Panc1 (cell line): ENCODE measurements at regions not wholly inside any gene's neighbourhood (a gene's known extent, or its start where the extent isn't known, plus 50 kb on each side); places are given as distances from the start of the nearest gene placed in this dataset.

Source experiments
- ATAC-seq: fragments of 200-7000 bp; cut with Tn5 transposase; 2 replicates; pipeline ENCODE4 v1.9.1; 2020; ENCODE audit warnings: mild to moderate bottlenecking, moderate library complexity
- BruUV-seq: library from RNA; stranded (reverse); fragments of 400-500 nt; replicated peaks from 2 replicates; lab custom pipeline; 2021; lab: Mats Ljungman, UMichigan
- CTCF ChIA-PET: fragments of 300-600 bp; sonication (Branson Sonifier 250); formaldehyde crosslinking; loops from one replicate; lab custom pipeline; 2022; ENCODE audit warnings: antibody characterized with exemption; lab: Charles Lee
- POLR2A ChIA-PET: fragments of 300-600 bp; sonication (Branson Sonifier 250); formaldehyde crosslinking; loops from one replicate; lab custom pipeline; 2022; ENCODE audit warnings: antibody characterized with exemption; lab: Charles Lee
- DNase-seq: peaks from one replicate; pipeline ENCODE4 v3.0.0-alpha.2; 2010; ENCODE audit warnings: low read depth, low spot score
- H3K27ac ChIP-seq: 2 replicates; pipeline ENCODE4 v1.5.1; 2011; ENCODE audit warnings: mild to moderate bottlenecking, low read length, inconsistent platforms
- H3K27me3 ChIP-seq: fragments of 200-500 bp; sonication (Bioruptor generic); 2 replicates; pipeline ENCODE4 v1.6.0; 2014; ENCODE audit warnings: low read length, inconsistent platforms; ENCODE audit not compliant: control insufficient read depth, insufficient read depth
- H3K36me3 ChIP-seq: fragments of 200-500 bp; sonication (Bioruptor generic); 2 replicates; pipeline ENCODE4 v1.5.1; 2014; ENCODE audit warnings: inconsistent platforms, mild to moderate bottlenecking, low read length, moderate library complexity; ENCODE audit not compliant: control insufficient read depth, insufficient read depth
- H3K4me1 ChIP-seq: 2 replicates; pipeline ENCODE4 v1.5.1; 2011; ENCODE audit warnings: inconsistent platforms, mild to moderate bottlenecking, low read length, moderate library complexity; ENCODE audit not compliant: control insufficient read depth, insufficient read depth
- H3K4me3 ChIP-seq, 2 experiments: 2 replicates each; pipeline ENCODE4 v1.5.1; 2011 to 2012; ENCODE audit warnings: low read depth in 2 of 2, low read length in 2 of 2, mild to moderate bottlenecking in 2 of 2, inconsistent platforms in 1 of 2, moderate library complexity in 1 of 2
- H3K9me3 ChIP-seq: fragments of 200-500 bp; sonication (Bioruptor generic); 2 replicates; pipeline ENCODE4 v1.5.1; 2014; ENCODE audit warnings: low read depth, mild to moderate bottlenecking, inconsistent platforms, low read length, moderate library complexity; ENCODE audit not compliant: control insufficient read depth, insufficient read depth
- CTCF ChIP-seq: fragments of 450-650 bp; IDR thresholded peaks from 2 replicates; pipeline ENCODE4 v1.5.1; 2017; ENCODE audit warnings: mild to moderate bottlenecking
- POLR2AphosphoS5 ChIP-seq: IDR thresholded peaks from 2 replicates; pipeline ENCODE4 v1.6.1; 2012; ENCODE audit warnings: mild to moderate bottlenecking, low read depth, low read length, moderate library complexity
- SIN3A ChIP-seq: IDR thresholded peaks from 2 replicates; pipeline ENCODE4 v1.6.1; 2012; ENCODE audit warnings: low read depth, mild to moderate bottlenecking, low read length, moderate library complexity, borderline replicate concordance; ENCODE audit not compliant: insufficient read depth
- TCF7L2 ChIP-seq: IDR thresholded peaks from 2 replicates; pipeline ENCODE4 v1.6.1; 2011; ENCODE audit warnings: mild to moderate bottlenecking, low read depth, low read length, inconsistent platforms
- in situ Hi-C: cut with HindIII; loops from 2 replicates; pipeline ENCODE4 v1.10.0; 2016; ENCODE audit warnings: low sequenced_read_pairs, low pct_unique_long_range_greater_than_20kb
- intact Hi-C: fragments of 100-400 bp; cut with micrococcal nuclease; formaldehyde crosslinking; loops from one replicate; pipeline ENCODE4 v1.10.0; 2022; ENCODE audit not compliant: unreplicated experiment
- TF ChIP-seq, protein P1 (sequence below), 2 experiments: IDR thresholded peaks; 2 replicates each; pipeline ENCODE4 v1.6.1; 2011 to 2012; ENCODE audit warnings: low read depth in 2 of 2, control low read depth in 1 of 2, low read length in 1 of 2, mild to moderate bottlenecking in 1 of 2, moderate library complexity in 1 of 2; ENCODE audit not compliant: insufficient read depth in 1 of 2

- in situ Hi-C loops: no loop called here
- CTCF ChIA-PET: no interaction called here
These were observed 405.6 kb downstream of the GXYLT1 start for GRCh38 chr12:41739066-41739465.

GRCh38 chr12:41737423-41737822 lies 407.3 kb downstream of the GXYLT1 start:
- H3K9me3 ChIP-seq: no peaks in the 10 kb centered on the region
- BruUV-seq: no TSS peak
- no peak overlapping the region for H3K27ac ChIP-seq
- intact Hi-C loops (no loop called here), in situ Hi-C loops (no loop called here)
- ChIA-PET CTCF (no interaction called here), POLR2A (no interaction called here)
- no peak overlapping the region for H3K4me3 ChIP-seq
- ATAC-seq: no peak
- H3K4me1 ChIP-seq: no peaks in the 10 kb centered on the region
- H3K36me3 ChIP-seq: no peaks in the 10 kb centered on the region
- DNase-seq: no peak
- no peaks in the 10 kb centered on the region for H3K27me3 ChIP-seq
- TF ChIP-seq SIN3A (no peak), CTCF (no peak), TCF7L2 (no peak), POLR2AphosphoS5 (no peak)
- TF ChIP-seq, protein P1, sequence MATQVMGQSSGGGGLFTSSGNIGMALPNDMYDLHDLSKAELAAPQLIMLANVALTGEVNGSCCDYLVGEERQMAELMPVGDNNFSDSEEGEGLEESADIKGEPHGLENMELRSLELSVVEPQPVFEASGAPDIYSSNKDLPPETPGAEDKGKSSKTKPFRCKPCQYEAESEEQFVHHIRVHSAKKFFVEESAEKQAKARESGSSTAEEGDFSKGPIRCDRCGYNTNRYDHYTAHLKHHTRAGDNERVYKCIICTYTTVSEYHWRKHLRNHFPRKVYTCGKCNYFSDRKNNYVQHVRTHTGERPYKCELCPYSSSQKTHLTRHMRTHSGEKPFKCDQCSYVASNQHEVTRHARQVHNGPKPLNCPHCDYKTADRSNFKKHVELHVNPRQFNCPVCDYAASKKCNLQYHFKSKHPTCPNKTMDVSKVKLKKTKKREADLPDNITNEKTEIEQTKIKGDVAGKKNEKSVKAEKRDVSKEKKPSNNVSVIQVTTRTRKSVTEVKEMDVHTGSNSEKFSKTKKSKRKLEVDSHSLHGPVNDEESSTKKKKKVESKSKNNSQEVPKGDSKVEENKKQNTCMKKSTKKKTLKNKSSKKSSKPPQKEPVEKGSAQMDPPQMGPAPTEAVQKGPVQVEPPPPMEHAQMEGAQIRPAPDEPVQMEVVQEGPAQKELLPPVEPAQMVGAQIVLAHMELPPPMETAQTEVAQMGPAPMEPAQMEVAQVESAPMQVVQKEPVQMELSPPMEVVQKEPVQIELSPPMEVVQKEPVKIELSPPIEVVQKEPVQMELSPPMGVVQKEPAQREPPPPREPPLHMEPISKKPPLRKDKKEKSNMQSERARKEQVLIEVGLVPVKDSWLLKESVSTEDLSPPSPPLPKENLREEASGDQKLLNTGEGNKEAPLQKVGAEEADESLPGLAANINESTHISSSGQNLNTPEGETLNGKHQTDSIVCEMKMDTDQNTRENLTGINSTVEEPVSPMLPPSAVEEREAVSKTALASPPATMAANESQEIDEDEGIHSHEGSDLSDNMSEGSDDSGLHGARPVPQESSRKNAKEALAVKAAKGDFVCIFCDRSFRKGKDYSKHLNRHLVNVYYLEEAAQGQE (IDR thresholded peaks at IDR 0.05; ENCODE audit: insufficient read depth in 1 of 2, low read depth in 2 of 2, low read length in 1 of 2): no peak

More at GRCh38 chr12:41739066-41739465, 405.6 kb downstream of the GXYLT1 start:
- Histone ChIP-seq H3K9me3 (no peaks in the 10 kb centered on the region), H3K4me1 (no peaks in the 10 kb centered on the region), H3K36me3 (no peaks in the 10 kb centered on the region), H3K27ac (no peak overlapping the region), H3K27me3 (no peaks in the 10 kb centered on the region), H3K4me3 (no peak overlapping the region)
- POLR2A ChIA-PET: no interaction called here
- BruUV-seq: no TSS peak
- intact Hi-C loops: no loop called here
- TF ChIP-seq SIN3A (no peak), CTCF (no peak), POLR2AphosphoS5 (no peak), TCF7L2 (no peak)
- TF ChIP-seq, protein P1 (IDR thresholded peaks at IDR 0.05; ENCODE audit: insufficient read depth in 1 of 2, low read depth in 2 of 2, low read length in 1 of 2): no peak
- DNase-seq (no peak), ATAC-seq (no peak)
